Fibroblast of skin of left quadriceps (primary cell): ENCODE measurements at regions not wholly inside any gene's neighbourhood (a gene's known extent, or its start where the extent isn't known, plus 50 kb on each side); places are given as distances from the start of the nearest gene placed in this dataset.

Experiments
- DNase-seq, 2 experiments: peaks; one replicate each; pipeline ENCODE4 v3.0.0-alpha.2; 2013; ENCODE audit warnings: low read depth in 2 of 2

DNA sequence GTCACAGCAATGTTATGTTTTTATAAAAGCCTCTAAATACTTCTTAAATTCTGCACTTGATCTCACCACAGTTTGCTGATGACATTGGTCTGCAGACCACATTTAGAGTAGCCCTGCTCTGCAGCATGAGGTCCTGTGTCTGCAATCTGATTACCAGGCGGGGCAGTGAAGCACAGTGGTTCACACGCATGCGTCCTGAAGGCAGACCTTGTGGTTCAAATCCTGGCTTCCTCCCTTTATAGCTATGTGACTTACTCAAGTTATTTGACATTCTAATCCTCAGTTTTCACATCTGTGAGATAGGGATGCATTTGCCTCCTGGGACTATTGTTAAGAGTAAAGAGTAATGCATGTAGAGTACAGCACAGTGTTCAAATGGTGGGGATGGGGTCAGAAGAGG, 50.3 kb downstream of the BMAL2 start:
- DNase-seq: no peak

- peak; percentile 57 to 63 for DNase-seq
These were observed 51.0 kb downstream of the BMAL2 start for GRCh38 chr12:27383429-27384260.

GRCh38 chr12:27384261-27384590, 51.6 kb downstream of the BMAL2 start:
- no peak for DNase-seq

DNA sequence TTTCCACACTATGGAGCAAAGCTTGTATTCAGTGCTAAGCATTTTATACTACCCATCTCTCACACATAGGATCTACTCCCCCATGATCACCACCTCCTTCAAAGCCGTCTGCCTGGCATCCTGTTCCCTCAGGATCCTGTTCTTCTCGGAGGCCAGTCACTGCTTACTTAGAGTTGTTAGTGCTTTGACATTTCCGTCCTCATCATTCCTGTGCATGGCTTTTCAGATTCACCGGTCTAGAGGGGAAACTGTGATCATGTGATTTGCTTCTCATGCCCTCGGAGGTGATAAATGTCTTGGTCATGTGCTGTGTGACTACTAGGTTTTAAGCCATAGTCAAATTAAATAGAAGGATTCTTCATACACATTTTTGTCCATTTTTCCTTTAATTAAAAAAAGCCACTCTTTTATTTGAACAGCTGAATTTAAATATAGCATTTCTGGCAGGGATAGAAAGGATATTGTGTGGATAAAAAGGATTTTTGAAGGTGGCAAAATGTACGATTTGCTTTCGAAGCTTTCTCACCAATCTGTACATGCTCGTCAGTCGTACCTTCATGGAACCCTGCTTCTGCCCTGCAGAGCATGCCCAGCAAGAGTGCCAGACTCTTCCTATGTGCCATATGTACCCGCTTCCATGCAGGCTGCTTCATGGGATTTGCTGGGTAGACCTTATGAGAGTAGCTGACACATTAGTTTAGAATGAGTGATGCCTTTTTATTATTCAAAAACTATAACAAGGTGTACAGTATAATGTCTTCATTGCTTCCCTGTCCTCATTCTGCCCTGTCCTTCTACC, 53.3 kb downstream of the BMAL2 start:
- DNase-seq: no peak

DNA sequence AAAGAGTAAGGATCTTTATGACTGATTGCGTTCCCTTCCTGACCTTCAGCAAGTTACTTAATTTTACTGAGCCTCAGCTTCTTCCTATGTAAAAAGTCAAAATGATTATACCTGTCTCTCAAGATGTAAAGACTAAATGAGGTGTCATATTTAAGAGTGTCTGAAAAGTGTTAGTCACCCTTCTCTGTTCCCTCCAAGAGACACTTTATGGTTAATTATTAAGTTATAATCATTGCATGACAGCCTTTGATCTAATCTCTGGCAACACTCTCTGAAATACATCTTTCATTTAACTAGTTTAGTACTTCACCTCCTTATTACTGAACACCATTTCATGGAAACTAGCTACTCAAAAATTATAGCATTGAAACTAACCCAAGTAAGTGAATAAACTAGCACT, 54.8 kb downstream of the BMAL2 start:
- no peak for DNase-seq

DNA sequence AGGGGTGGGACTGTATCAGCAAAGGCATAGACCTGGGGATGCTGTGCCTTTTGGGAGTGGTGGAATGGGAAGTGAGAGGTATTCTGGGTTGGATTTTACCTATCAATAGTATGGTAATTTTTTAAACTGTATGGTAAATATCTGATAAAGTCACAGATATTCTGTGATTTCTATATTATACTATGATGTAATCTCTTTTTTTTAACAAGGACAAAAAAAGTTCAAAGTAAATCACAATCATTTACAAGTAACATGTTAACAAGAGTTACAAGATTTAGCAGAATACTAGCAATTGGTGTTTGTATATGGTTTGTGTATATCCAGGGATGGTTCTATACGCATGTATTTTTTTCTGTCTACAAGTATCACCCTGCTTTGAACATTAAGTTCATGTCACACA, 56.0 kb downstream of the BMAL2 start:
- DNase-seq: no peak

DNA sequence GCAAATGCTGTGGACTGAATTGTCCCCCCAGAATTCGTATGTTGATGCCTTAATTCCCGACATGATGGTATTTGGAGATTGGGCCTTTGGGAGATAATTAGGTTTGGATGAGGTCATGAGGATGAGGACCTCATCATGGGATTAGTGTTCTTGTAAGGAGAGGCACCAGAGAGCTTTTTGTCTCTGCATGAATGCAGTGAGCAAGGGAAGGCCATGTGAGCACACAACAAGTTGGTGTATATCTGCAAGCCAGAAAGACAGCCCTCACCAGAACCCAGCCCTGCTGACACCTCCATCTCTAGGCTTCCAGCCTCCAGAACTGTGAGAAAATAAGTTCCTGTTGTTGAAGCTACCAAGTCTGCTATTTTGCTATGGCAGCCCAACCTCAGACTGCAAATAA, 51.9 kb upstream of the SMCO2 start:
- DNase-seq: no peak

DNA sequence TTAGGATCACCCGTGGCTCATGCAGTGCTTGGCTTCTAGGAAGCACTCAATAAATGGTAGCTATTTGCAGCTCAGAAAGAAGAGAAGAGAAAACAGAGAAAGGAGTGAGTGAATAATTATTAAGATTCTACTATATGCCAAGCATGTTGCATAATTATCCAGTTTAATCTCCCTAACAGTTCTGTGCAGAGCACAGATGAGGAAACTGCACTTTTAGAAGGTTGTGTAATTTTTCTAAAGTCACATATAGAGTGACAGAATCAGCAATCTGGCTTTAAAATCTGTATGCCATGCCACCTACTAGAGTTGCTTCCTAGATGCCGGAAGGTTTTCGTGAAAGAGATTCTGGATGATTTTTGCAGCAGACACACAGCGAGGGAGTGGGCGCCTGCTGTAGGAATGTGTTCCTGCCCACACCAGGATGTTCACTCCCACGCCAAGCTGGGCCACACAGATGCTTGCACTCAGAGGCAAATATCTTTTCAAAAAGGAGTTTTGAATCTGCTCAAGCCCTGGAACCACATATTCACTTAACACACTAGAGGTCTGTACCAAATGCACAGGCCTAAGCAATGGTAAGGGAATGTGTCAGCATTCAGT, 50.2 kb upstream of the SMCO2 start:
- DNase-seq: no peak
